ENCODE measurements at regions not wholly inside any gene's neighbourhood (a gene's known extent, or its start where the extent isn't known, plus 50 kb on each side); places are given as distances from the start of the nearest gene placed in this dataset.

DNA sequence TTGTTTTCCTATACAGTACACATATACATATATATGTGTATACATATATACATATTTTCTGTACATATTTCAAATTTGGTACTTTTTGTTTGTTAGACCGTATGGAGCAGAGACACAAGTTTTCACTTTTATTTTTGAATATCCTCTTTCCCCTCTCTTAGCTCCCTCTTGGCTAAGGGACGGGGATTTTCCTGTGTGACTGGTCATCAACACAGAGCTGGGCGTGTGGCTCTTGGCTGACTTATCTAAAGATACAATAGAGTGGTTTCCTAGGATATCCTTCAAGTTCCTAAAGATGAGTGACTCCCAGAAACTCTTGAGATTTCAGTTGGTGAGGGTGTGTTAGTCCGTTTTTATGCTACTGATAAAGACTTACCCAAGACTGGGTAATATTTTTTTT lies 1404.5 kb upstream of the TMEM132C start:
- intact Hi-C loops (cut with micrococcal nuclease): no loop called here
- CTCF ChIA-PET: no interaction called here

More for the DNA sequence above, 1404.5 kb upstream of the TMEM132C start:
- Histone ChIP-seq H3K27me3 (ENCODE audit: control insufficient read depth in 2 of 2, insufficient read depth in 2 of 2, low read length in 2 of 2) (no peaks in the 10 kb centered on the region), H3K27ac (ENCODE audit: insufficient read depth, low read depth, low read length) (no peak overlapping the region), H2AFZ (ENCODE audit: low read depth, low read length) (no peak overlapping the region), H4K20me1 (replicated peaks; ENCODE audit: control insufficient read depth, extremely low read depth, insufficient read depth, low read length) (no peaks in the 10 kb centered on the region), H3K9me3 (replicated peaks; ENCODE audit: control insufficient read depth, insufficient read depth, low read length) (peaks cover 6% of the 10 kb centered on the region), H3K79me2 (ENCODE audit: control insufficient read depth, insufficient read depth, low read length) (no peaks in the 10 kb centered on the region), H3K9me1 (replicated peaks; ENCODE audit: control insufficient read depth, extremely low read depth, insufficient read depth, low read length) (no peaks in the 10 kb centered on the region), H3K9ac (replicated peaks; ENCODE audit: extremely low read depth, insufficient read depth, low read length) (no peak overlapping the region), H3K4me3 (replicated peaks in 1 of 3; ENCODE audit: insufficient read depth in 1 of 3, low read depth in 1 of 3, low read length in 3 of 3) (no peak overlapping the region), H3K4me2 (ENCODE audit: insufficient read depth, low read length) (no peak overlapping the region), H3K4me1 (ENCODE audit: control insufficient read depth, extremely low read depth, insufficient read depth, low read length) (no peaks in the 10 kb centered on the region), H3K36me3 (ENCODE audit: control insufficient read depth in 2 of 2, extremely low read depth in 1 of 2, insufficient read depth in 2 of 2, low read length in 2 of 2) (no peaks in the 10 kb centered on the region)
- DNase-seq (ENCODE audit: low read depth, low spot score): no peak
- dilution Hi-C loops (cut with MboI; ENCODE audit: extremely low pct_ligation_motif_present, low sequenced_read_pairs): no loop called here
- no TSS peak for BruUV-seq (replicated peaks)
- POLR2A ChIA-PET: no interaction called here
- no peak for FAIRE-seq
- TF ChIP-seq FOS (IDR thresholded peaks at IDR 0.05; ENCODE audit: borderline replicate concordance, insufficient read depth, low read length) (no peak), JUN (IDR thresholded peaks at IDR 0.05; ENCODE audit: borderline replicate concordance, insufficient read depth, insufficient read length, low read depth) (no peak), CTCF (IDR thresholded peaks at IDR 0.05; ENCODE audit: extremely low read depth in 1 of 2, insufficient read depth in 1 of 2, low read depth in 1 of 2, low read length in 2 of 2) (no peak), EZH2 (IDR thresholded peaks at IDR 0.05; ENCODE audit: borderline replicate concordance, low read depth, low read length, severe bottlenecking) (no peak), POLR2AphosphoS5 (IDR thresholded peaks at IDR 0.05; ENCODE audit: insufficient read depth, low read depth, low read length) (no peak), POLR2A (IDR thresholded peaks at IDR 0.05; ENCODE audit: low read depth, low read length) (no peak), MYC (IDR thresholded peaks at IDR 0.05; ENCODE audit: low read depth, low read length) (no peak), GATA2 (IDR thresholded peaks at IDR 0.05; ENCODE audit: insufficient read depth, insufficient read length, low read depth, low read length) (no peak)
- TF ChIP-seq, protein P1, sequence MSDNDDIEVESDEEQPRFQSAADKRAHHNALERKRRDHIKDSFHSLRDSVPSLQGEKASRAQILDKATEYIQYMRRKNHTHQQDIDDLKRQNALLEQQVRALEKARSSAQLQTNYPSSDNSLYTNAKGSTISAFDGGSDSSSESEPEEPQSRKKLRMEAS (IDR thresholded peaks at IDR 0.05; ENCODE audit: insufficient read depth, insufficient read length): no peak

Measured in endothelial cell of umbilical vein (primary cell).